ENCODE measurements at regions not wholly inside any gene's neighbourhood (a gene's known extent, or its start where the extent isn't known, plus 50 kb on each side); places are given as distances from the start of the nearest gene placed in this dataset.

DNA sequence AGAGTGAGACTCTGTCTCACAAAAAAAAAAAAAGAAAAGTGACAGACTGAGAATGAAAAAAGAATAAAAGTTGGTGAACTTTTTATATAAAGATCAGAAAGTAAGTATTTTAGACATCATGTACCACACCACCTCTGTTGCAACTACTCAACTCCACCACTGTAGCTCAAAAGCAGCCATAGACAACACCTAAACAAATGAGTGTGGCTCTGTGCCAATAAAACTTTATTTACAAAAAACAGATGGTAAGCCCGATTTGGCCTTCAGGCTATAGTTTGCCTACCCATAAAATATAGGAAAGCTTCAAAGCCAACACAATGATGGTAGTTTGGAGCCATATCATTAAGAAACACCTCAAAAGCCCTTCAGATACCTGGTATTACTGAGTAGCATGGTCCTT lies 154.5 kb upstream of the FOXN3 start:
- intact Hi-C loops (cut with DNase I): no loop called here
- 54% methylated on average over 1 of the region's 1 CpG for WGBS
- Histone ChIP-seq H3K4me1 (replicated peaks) (peaks cover 5% of the 10 kb centered on the region), H3K4me3 (no peak overlapping the region), H3K36me3 (no peaks in the 10 kb centered on the region), H3K27ac (no peak overlapping the region), H3K9me3 (no peaks in the 10 kb centered on the region), H3K27me3 (replicated peaks; ENCODE audit: insufficient read depth) (no peaks in the 10 kb centered on the region)
- DNase-seq (ENCODE audit: low spot score): no peak
- TF ChIP-seq POLR2A (IDR thresholded peaks at IDR 0.05) (no peak), POLR2AphosphoS5 (IDR thresholded peaks at IDR 0.05) (no peak)
- TF ChIP-seq, protein P1, sequence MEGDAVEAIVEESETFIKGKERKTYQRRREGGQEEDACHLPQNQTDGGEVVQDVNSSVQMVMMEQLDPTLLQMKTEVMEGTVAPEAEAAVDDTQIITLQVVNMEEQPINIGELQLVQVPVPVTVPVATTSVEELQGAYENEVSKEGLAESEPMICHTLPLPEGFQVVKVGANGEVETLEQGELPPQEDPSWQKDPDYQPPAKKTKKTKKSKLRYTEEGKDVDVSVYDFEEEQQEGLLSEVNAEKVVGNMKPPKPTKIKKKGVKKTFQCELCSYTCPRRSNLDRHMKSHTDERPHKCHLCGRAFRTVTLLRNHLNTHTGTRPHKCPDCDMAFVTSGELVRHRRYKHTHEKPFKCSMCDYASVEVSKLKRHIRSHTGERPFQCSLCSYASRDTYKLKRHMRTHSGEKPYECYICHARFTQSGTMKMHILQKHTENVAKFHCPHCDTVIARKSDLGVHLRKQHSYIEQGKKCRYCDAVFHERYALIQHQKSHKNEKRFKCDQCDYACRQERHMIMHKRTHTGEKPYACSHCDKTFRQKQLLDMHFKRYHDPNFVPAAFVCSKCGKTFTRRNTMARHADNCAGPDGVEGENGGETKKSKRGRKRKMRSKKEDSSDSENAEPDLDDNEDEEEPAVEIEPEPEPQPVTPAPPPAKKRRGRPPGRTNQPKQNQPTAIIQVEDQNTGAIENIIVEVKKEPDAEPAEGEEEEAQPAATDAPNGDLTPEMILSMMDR (IDR thresholded peaks at IDR 0.05): no peak

DNA sequence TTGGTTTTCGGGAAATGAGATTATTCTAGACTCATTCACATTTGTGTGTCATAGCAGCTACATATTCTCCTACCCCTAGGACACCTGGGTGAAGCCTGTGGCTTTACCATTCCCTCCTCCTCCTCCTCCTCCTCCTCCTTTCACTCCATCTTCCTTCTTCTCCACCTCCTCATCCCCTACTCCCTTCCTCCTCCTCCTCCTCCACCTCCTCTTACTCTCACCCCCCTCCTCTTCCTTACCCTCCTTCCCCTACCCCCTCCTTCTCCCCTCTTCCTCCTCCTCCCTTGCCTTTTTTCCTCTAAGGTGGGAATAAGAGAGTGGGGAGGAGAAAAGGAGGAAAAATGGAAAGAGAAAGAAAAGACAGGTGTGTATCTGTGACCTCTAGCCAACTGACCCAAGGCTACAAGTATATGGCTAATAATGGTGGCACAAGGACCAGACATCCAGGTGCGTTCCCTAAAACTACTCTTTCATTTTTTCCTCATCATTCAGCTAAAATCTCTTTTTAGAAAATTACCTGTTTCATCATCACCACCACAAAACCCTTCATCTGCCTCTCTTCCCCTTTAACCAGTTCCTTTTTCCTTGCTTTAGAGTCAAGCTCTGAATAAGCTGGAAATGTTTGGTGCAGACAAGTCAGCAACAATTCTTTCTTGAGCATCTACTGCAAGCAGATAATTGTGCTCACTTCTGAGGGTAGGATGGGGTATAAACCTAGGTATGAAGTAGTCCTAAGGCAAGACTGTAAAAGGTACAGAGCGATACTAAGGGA lies 149.8 kb upstream of the FOXN3 start:
- TF ChIP-seq POLR2A (IDR thresholded peaks at IDR 0.05) (no peak), POLR2AphosphoS5 (IDR thresholded peaks at IDR 0.05) (no peak)
- TF ChIP-seq, protein P1 (IDR thresholded peaks at IDR 0.05): no peak
- intact Hi-C loops (cut with DNase I): no loop called here

DNA sequence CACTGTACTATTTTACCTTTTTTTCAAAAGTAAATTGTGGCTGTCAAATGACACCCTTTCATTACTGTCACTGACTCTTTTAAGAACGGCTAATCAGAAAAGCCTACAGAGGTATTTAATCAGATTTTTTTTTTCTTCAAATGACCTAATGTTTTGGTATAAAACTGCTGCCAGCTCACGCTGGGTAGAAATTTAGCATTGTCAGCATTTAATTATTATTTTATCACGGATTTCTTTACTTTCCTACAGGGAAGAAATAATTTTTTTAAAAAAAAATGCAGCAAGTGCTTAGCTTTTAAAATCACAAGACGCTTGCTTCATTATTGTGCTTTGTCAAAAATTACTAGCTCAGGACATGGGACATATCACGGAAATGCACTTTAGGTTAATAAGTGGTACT lies 149.1 kb upstream of the FOXN3 start:
- H3K4me1 ChIP-seq (replicated peaks): no peaks in the 10 kb centered on the region
- no peaks in the 10 kb centered on the region for H3K9me3 ChIP-seq
- 70% methylated on average over 5 of the region's 5 CpGs for WGBS
- no peak for DNase-seq (ENCODE audit: low spot score)
- no peaks in the 10 kb centered on the region for H3K36me3 ChIP-seq
- no peak overlapping the region for H3K4me3 ChIP-seq
- H3K27ac ChIP-seq: no peak overlapping the region
- intact Hi-C loops (cut with DNase I): no loop called here
- H3K27me3 ChIP-seq (replicated peaks; ENCODE audit: insufficient read depth): no peaks in the 10 kb centered on the region
- TF ChIP-seq POLR2AphosphoS5 (IDR thresholded peaks at IDR 0.05): no peak

More for the DNA sequence above, 149.8 kb upstream of the FOXN3 start:
- 88% methylated on average over 3 of the region's 3 CpGs for WGBS
- Histone ChIP-seq H3K4me1 (replicated peaks) (no peaks in the 10 kb centered on the region), H3K4me3 (no peak overlapping the region), H3K36me3 (no peaks in the 10 kb centered on the region), H3K9me3 (no peaks in the 10 kb centered on the region), H3K27ac (no peak overlapping the region), H3K27me3 (replicated peaks; ENCODE audit: insufficient read depth) (no peaks in the 10 kb centered on the region)
- no peak for DNase-seq (ENCODE audit: low spot score)

DNA sequence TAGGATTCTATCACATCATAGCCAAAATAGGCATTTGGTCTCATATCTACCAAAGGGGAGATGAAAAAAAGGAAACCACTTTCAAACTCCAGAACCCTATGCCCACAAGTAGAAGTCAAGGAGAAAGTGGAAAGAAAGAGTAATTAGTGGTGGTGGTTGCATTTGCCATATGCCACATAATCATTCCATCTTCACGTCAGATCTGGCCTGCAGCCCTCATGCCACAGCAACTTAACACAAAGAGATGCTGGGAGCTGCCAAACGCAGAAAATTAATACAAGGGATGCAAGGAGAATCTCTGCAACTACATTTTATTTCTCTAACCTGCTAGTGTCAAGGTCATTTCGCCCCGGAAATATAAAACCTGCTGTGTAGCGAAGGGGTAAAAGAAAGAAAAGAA lies 148.6 kb upstream of the FOXN3 start:
- H3K9me3 ChIP-seq: no peaks in the 10 kb centered on the region
- 77% methylated on average over 5 of the region's 5 CpGs for WGBS
- intact Hi-C loops (cut with DNase I): no loop called here
- TF ChIP-seq POLR2AphosphoS5 (IDR thresholded peaks at IDR 0.05): no peak
- no peak for TF ChIP-seq POLR2A (IDR thresholded peaks at IDR 0.05)
- TF ChIP-seq, protein P1 (IDR thresholded peaks at IDR 0.05): no peak
- no peak overlapping the region for H3K27ac ChIP-seq
- no peak for DNase-seq (ENCODE audit: low spot score)
- H3K27me3 ChIP-seq (replicated peaks; ENCODE audit: insufficient read depth): no peaks in the 10 kb centered on the region
- H3K4me1 ChIP-seq (replicated peaks): no peaks in the 10 kb centered on the region
- no peaks in the 10 kb centered on the region for H3K36me3 ChIP-seq
- no peak overlapping the region for H3K4me3 ChIP-seq

DNA sequence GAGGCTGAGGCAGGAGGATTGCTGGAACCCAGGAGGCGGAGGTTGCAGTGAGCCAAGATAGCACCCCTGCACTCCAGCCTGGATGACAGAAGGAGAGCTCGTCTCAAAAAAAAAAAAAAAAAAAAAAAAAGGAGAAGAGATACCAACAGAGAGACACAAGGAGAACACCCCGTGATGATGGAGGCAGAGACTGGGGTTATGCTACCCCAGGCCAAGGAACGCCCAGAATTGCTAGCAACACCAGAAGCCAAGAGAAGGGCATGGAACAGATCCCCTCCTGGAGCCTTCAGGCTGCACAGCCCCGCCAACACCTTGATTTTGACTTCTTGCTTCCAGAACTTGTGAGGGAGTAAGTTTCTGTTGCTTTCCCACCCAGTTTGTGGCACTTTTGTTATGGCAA lies 148.0 kb upstream of the FOXN3 start:
- intact Hi-C loops (cut with DNase I): no loop called here
- TF ChIP-seq POLR2AphosphoS5 (IDR thresholded peaks at IDR 0.05) (no peak), POLR2A (IDR thresholded peaks at IDR 0.05) (no peak)
- TF ChIP-seq, protein P1 (IDR thresholded peaks at IDR 0.05): no peak
- Histone ChIP-seq H3K27ac (no peak overlapping the region), H3K36me3 (no peaks in the 10 kb centered on the region), H3K4me1 (replicated peaks) (no peaks in the 10 kb centered on the region), H3K4me3 (no peak overlapping the region), H3K27me3 (replicated peaks; ENCODE audit: insufficient read depth) (no peaks in the 10 kb centered on the region), H3K9me3 (no peaks in the 10 kb centered on the region)
- no peak for DNase-seq (ENCODE audit: low spot score)
- WGBS: 96% methylated on average over 5 of the region's 5 CpGs
